Smooth muscle cell (in vitro differentiated cells): ENCODE measurements at regions not wholly inside any gene's neighbourhood (a gene's known extent, or its start where the extent isn't known, plus 50 kb on each side); places are given as distances from the start of the nearest gene placed in this dataset.
A peak's percentile ranks its signal among the peaks of the same experiment; 100 is the strongest.

Source experiments
- DNase-seq: peaks from one replicate; lab custom pipeline; 2025; ENCODE audit not compliant: unreplicated experiment; lab: John Stamatoyannopoulos, UW
- H2AFZ ChIP-seq: fragments of 200-600 bp; sonication (generic); 2 replicates; pipeline ENCODE4 v1.6.0; 2016; ENCODE audit warnings: antibody characterized with exemption, low read depth, mild to moderate bottlenecking
- H3F3A ChIP-seq: fragments of 200-600 bp; sonication (generic); 2 replicates; pipeline ENCODE4 v1.6.0; 2017; ENCODE audit warnings: antibody characterized with exemption, low read depth
- H3K27ac ChIP-seq: fragments of 200-600 bp; sonication (generic); 2 replicates; pipeline ENCODE4 v1.5.1; 2016; ENCODE audit warnings: low read depth, mild to moderate bottlenecking
- H3K27me3 ChIP-seq: fragments of 200-600 bp; sonication (generic); 2 replicates; pipeline ENCODE4 v1.6.1; 2016; ENCODE audit warnings: low read depth, mild to moderate bottlenecking
- H3K36me3 ChIP-seq: fragments of 200-600 bp; sonication (generic); 2 replicates; pipeline ENCODE4 v1.5.1; 2016; ENCODE audit warnings: low read depth
- H3K4me1 ChIP-seq: fragments of 200-600 bp; sonication (generic); 2 replicates; pipeline ENCODE4 v1.5.1; 2016; ENCODE audit warnings: low read depth
- H3K4me2 ChIP-seq: fragments of 200-600 bp; sonication (generic); 2 replicates; pipeline ENCODE4 v1.6.0; 2016; ENCODE audit warnings: mild to moderate bottlenecking
- H3K4me3 ChIP-seq: fragments of 200-600 bp; sonication (generic); 2 replicates; pipeline ENCODE4 v1.5.1; 2016; ENCODE audit warnings: mild to moderate bottlenecking
- H3K79me2 ChIP-seq: fragments of 200-600 bp; sonication (generic); 2 replicates; pipeline ENCODE4 v1.6.0; 2016; ENCODE audit warnings: low read depth, mild to moderate bottlenecking
- H3K9ac ChIP-seq: fragments of 200-600 bp; sonication (generic); 2 replicates; pipeline ENCODE4 v1.6.0; 2016; ENCODE audit warnings: low read depth
- H3K9me3 ChIP-seq: fragments of 200-600 bp; sonication (generic); replicated peaks from 2 replicates; pipeline ENCODE4 v1.5.1; 2016; ENCODE audit warnings: low read depth
- H4K20me1 ChIP-seq: fragments of 200-600 bp; sonication (generic); 2 replicates; pipeline ENCODE4 v1.6.0; 2016; ENCODE audit warnings: low read depth
- CTCF ChIP-seq: fragments of 200-600 bp; sonication (generic); IDR thresholded peaks from 2 replicates; pipeline ENCODE4 v1.5.1; 2017; ENCODE audit warnings: borderline replicate concordance, mild to moderate bottlenecking, antibody characterized with exemption; ENCODE audit not compliant: insufficient read depth, poor library complexity, severe bottlenecking
- WGBS: methylation state at CpG from one replicate; pipeline ENCODE4 v1.1.7; 2016; ENCODE audit warnings: low lambda C conversion rate; 5-methylcytosine and 5-hydroxymethylcytosine counted together

- TF ChIP-seq CTCF = no peak
- 78% methylated on average over 15 of the region's 15 CpGs for WGBS
Observed at GRCh38 chr2:234797566-234798250, 154.1 kb upstream of the SH3BP4 start.

GRCh38 chr2:234796045-234796591, 155.7 kb upstream of the SH3BP4 start:
- WGBS = 38% methylated on average over 8 of the region's 8 CpGs
- H3K4me3 ChIP-seq = peak overlapping the region; percentile 7
- no peaks in the 10 kb centered on the region for H3K79me2 ChIP-seq
- no peak for DNase-seq
- H3K9ac ChIP-seq = peak overlapping the region; percentile 65
- no peaks in the 10 kb centered on the region for H3K36me3 ChIP-seq
- H3F3A ChIP-seq = no peaks in the 10 kb centered on the region
- no peaks in the 10 kb centered on the region for H4K20me1 ChIP-seq
- TF ChIP-seq CTCF = no peak
- no peak overlapping the region for H2AFZ ChIP-seq
- peaks cover 6% of the 10 kb centered on the region for H3K4me1 ChIP-seq
- H3K27me3 ChIP-seq = no peaks in the 10 kb centered on the region
- H3K4me2 ChIP-seq = peak overlapping the region; percentile 58
- H3K9me3 ChIP-seq = no peaks in the 10 kb centered on the region
- H3K27ac ChIP-seq = peak overlapping the region; percentile 92

More at GRCh38 chr2:234797566-234798250, 154.1 kb upstream of the SH3BP4 start:
- Histone ChIP-seq H3K36me3 (no peaks in the 10 kb centered on the region), H4K20me1 (no peaks in the 10 kb centered on the region), H2AFZ (no peak overlapping the region), H3K9ac (no peak overlapping the region), H3K4me3 (no peak overlapping the region), H3K4me2 (no peak overlapping the region), H3K79me2 (no peaks in the 10 kb centered on the region), H3K9me3 (no peaks in the 10 kb centered on the region), H3F3A (no peaks in the 10 kb centered on the region), H3K27me3 (no peaks in the 10 kb centered on the region), H3K4me1 (peaks cover 4% of the 10 kb centered on the region), H3K27ac (no peak overlapping the region)
- DNase-seq = no peak

GRCh38 chr2:234795272-234795920, 156.4 kb upstream of the SH3BP4 start:
- Histone ChIP-seq H3K79me2 (no peaks in the 10 kb centered on the region), H3K9me3 (no peaks in the 10 kb centered on the region), H3K9ac (peak overlapping the region; percentile 65), H3K27me3 (no peaks in the 10 kb centered on the region), H3K36me3 (no peaks in the 10 kb centered on the region), H3F3A (no peaks in the 10 kb centered on the region), H3K4me3 (peak overlapping the region; percentile 7), H3K27ac (peak overlapping the region; percentile 92), H2AFZ (no peak overlapping the region), H3K4me1 (peaks cover 9% of the 10 kb centered on the region), H4K20me1 (no peaks in the 10 kb centered on the region), H3K4me2 (peak overlapping the region; percentile 58)
- no peak for TF ChIP-seq CTCF
- no peak for DNase-seq
- 26% methylated on average over 6 of the region's 6 CpGs for WGBS
